GM18526 (cell line): ENCODE measurements at regions not wholly inside any gene's neighbourhood (a gene's known extent, or its start where the extent isn't known, plus 50 kb on each side); places are given as distances from the start of the nearest gene placed in this dataset.

Experiments used
- POLR2A ChIP-seq: IDR thresholded peaks from 3 replicates; pipeline ENCODE4 v1.6.1; 2011; ENCODE audit not compliant: insufficient read length; ENCODE audit errors: extremely low read depth

DNA sequence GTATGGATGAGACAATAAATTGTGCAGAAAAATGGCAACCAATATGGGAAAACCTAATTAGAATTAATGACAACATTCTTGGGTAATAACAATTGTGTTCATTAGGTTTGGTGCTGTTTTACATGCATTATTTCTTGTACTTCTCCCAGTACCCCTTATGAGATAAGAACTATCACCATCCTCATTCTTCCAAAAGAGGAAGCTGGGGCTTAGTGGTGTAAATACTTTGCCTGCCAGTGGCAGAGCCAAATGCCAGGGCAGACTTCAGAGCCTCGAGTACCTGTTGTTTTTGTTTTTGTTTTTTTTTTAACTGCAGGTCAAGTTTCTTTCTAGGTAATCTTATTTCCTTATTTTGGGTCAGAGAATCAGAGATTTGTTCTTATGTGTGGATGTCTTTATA, 206.4 kb downstream of the RHOU start:
- no peak for TF ChIP-seq POLR2A

DNA sequence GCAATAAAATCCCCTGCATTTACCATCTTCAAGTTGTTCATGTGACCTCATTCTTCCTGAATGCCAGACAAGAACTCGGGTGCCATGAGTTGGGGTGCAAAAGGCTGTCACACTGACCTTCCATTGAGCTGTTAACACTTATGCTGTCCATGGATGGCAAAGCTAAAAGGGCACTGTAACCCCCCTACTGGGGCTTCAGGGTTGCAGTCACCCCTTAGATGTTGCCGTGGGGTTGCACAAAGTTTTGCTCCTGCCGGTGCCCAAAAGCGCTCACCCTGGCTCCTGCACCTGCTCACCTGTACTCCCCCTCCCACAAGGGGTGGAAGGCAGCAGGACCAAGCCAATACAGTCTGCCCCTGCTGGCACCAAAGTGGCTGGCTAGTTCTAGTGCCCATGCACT, 208.2 kb downstream of the RHOU start:
- no peak for TF ChIP-seq POLR2A

DNA sequence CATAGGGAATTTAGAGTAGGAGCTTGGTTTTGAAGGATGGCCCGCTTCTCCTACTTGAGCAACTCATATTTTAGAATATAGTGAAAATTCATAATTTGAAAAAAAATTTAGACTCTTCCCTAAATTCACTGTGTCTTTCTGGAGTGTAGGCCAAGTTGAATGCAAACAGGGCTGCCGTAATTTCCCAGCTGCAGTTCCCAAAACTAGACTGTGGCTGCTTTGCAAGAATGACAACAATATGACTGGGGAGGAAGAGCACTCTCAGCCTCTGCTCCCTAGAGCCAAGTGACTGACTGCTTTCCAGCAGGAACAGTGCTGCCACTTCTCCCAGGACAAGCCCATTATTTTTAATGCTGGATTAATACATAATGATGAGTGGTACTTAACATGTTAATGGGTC, 209.0 kb downstream of the RHOU start:
- no peak for TF ChIP-seq POLR2A

DNA sequence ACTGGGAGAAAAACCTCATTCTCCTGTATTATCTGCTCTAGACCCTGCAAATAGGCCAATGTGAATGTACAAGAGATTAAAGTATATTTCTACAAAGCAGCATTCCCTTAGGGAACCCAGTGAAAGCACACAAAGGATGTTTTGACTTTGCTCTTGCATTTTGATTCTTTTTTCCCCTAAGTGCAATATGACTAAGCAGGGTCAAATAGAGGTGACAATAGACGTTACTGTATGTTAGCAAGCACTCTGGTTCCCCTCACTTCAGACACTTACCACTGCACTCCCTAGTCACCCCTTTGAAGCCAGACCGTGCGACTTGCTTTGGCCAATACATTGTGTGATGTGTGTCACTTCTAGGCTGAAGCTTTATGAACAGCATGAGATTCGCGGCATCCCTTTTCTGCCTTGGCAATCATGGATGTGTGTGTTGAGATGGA, 209.7 kb downstream of the RHOU start:
- no peak for TF ChIP-seq POLR2A

- no peak for TF ChIP-seq POLR2A
These were observed 210.6 kb downstream of the RHOU start for GRCh38 chr1:228945885-228946284.

- TF ChIP-seq POLR2A, result no peak
These were observed 217.9 kb downstream of the RHOU start for GRCh38 chr1:228953207-228953606.

DNA sequence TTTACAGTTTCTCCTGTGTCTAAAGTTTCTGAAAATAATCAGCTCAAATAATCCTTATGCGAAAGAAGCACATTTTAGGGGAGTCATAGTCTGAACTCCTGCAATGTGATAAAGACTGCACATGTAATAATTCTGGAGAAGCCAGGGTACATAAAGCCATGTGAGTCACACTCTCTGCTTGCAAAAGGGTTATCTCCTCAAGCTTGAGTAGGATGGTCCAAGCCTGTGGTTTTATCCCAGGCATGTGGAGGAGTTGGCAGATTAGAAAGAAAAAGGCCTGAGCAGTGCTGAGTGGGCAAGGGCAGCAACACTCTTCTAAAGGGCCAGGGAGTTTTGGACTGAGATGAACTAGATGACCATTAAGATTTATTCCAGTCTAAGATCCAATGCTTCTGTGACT, 220.4 kb downstream of the RHOU start:
- no peak for TF ChIP-seq POLR2A

- no peak for TF ChIP-seq POLR2A
These were observed 221.6 kb downstream of the RHOU start for GRCh38 chr1:228956864-228957263.

DNA sequence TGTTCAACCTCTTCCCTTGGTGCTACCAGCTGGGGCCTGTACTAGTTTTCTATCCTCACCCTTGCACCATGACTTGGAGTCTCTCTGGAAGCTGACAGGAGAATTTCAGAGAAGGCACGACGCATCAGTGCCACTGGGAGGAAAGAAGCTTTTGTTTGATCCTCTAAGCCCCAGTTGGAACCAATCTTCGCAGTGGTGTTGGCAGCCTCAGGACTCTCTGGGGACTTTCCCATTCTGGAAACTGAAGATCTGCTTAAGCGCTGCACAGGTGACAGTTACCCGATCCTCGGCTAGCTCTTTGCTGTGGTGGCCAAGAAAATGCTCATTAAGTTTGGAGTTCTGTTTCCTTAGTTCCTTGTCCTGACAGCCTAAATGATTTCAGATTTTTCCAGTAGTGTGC, 222.3 kb downstream of the RHOU start:
- no peak for TF ChIP-seq POLR2A

- TF ChIP-seq POLR2A, result no peak
These were observed 222.8 kb downstream of the RHOU start for GRCh38 chr1:228958121-228958520.

DNA sequence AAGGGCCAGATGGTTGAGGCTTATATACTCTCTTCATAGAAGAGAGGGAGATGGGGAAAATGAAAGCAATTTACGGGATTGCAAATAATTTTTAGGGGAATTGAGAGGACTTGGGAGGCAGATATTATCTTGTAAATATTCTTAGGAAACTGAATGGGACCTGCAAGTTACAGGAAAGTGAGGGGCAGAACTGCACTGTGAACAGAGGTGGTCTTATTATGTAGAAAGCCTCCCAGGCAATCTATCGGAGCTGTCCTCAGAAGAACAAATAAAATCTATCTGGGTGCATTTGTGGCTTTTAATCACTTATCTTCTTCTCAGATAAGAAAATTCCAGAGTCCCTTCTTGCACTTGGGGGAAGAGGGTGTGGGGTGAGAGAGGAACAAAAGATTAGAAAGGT, 223.5 kb downstream of the RHOU start:
- TF ChIP-seq POLR2A, result no peak

- no peak for TF ChIP-seq POLR2A
These were observed 225.4 kb downstream of the RHOU start for GRCh38 chr1:228960705-228961104.

DNA sequence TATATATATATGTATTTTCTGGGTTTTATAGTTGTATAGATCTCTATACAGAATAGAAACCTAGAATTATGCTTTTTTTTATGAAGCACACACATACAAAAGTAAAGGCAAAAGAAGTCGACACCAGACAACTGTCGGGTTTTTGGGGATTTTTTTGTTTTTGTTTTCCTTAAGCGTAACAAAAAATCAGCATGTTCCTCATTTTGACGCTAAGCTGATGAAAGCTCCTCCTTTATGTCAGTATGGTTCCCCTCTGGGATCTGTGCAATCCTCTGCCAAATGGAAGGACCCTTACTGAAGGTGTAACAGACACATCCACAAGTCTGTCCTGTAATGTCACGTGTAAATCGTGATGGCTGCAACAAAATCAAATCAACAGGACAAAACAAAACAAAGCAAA, 226.2 kb downstream of the RHOU start:
- no peak for TF ChIP-seq POLR2A

- TF ChIP-seq POLR2A, result no peak
These were observed 228.5 kb downstream of the RHOU start for GRCh38 chr1:228963795-228964177.

DNA sequence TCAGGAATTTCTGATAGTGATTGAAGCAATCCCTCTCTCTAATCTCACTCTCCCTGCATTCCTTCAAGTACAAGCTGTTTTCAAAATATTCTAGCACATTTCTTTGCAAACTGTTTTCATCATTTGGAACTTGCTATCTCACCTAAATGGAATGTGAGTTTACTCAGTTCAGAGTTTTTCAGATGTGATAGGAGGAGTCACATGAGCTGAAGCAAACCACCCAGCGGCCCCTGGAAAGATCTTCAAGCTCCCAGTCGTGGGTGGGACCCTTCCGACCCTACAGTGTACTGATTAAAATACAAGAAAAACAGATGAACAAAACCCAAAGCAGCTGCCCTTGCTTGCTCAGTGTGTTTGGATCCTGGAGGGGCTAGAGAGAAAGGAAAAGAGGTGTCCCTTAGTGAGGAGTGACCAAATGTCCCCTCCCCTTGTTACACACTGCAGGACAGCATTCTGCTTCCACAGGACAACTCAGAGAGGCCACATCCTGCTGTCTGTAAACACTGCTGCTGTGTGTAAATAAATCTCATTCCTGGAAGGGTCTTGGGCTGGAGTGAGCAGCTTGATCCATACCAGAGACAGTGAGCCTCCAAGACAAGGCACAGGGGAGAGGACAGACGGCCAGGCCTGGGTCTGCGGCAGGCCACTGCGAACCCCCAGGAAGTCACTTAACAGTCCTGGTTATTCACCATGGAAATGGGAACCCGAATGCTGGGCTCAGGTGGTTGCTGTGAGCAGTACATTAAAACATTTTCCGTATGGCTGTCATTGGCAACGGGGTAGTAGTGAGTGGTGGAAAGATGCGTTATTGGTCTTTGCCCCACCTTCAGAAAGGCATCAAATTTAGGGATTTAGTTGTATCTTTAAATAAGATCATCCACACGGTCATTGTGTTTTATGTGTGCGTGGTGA, 229.2 kb downstream of the RHOU start:
- TF ChIP-seq POLR2A, result no peak

DNA sequence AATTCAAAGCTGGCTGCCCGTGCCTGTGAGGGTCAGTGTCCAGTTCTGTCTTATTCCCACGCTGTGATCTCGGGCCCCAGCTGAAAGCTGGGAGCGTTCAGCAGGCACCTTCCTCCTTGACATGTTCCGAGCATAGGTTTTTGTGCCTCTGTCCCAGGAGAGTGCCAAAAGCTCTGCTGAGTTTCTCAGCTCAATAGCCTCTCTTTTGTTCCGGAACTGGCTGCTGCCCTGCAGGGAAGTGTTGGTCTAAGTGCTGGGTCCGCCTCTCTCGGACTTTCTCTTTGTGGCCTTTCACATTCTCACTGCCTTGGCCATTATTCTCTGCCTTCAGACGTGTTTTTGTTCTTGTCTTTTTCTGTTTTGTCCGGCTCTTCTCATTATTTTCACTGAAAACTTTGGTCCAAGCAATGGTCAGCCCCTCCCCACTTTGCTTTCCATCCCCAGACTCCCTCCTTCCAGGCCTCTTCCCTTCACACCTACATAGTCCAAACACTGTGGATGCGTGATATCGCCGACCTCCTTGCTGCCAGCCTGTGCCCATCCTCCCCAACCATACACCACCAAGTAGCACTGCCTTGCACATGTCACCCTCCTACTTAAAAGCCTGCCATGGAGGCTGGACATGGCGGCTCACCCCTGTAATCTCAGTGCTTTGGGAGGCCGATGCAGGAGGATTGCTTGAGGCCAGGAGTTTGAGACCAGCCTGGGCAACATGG, 233.8 kb downstream of the RHOU start:
- TF ChIP-seq POLR2A, result no peak

DNA sequence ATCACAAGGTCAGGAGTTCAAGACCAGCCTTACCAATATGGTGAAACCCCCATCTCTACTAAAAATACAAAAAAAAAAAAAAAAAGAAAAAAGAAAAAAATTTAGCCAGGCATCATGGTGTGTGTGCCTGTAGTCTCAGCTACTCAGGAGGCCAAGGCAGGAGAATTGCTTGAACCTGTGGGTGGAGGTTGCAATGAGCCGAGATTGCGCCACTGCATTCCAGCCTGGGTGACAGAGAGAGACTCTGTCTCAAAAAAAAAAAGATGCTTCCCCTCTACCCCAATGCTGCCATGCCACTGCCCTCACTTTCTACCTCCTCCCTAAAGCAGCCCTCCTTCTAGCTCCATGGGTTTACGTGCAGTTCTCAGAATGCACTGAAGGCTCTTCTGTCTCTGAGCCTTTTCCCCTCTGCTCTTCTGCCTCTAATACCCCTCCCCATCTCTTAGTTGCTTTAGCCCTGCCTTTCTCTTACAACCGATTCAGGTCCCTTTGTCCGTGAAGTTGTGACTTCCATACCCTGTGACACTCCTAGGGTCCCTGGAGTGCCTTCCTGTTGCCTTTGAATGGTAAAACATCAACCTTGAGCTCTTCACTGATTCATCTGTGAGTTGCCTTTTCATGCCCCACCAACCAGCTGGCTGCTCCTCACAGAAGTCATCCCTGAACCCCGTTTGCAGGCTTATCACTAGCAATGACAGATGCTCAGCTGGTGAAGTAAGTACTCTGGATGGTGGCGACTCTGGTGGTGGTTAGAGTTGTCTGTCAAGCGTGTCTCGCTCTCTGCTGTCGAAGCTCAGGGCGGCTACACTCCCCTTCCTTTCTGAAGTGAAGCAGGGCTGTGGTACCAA, 234.9 kb downstream of the RHOU start:
- TF ChIP-seq POLR2A, result no peak
